AG04449 (cell line): ENCODE measurements at regions not wholly inside any gene's neighbourhood (a gene's known extent, or its start where the extent isn't known, plus 50 kb on each side); places are given as distances from the start of the nearest gene placed in this dataset.

ENCODE experiments used
- CTCF ChIA-PET: fragments of 350-600 bp; formaldehyde crosslinking; extraction: SDS; loops from one replicate; lab custom pipeline; 2021; ENCODE audit warnings: antibody characterized with exemption; lab: Yijun Ruan, JAX
- POLR2A ChIA-PET: fragments of 400-600, 350-600 bp; formaldehyde crosslinking; extraction: SDS; loops from one replicate; lab custom pipeline; 2020; ENCODE audit warnings: antibody characterized with exemption, inconsistent platforms; lab: Yijun Ruan, JAX
- DNase-seq: peaks from one replicate; pipeline ENCODE4 v3.0.0-alpha.2; 2010; ENCODE audit warnings: low read depth, low spot score
- H3K4me3 ChIP-seq: 2 replicates; pipeline ENCODE4 v1.5.1; 2011; ENCODE audit warnings: low read depth, mild to moderate bottlenecking, control low read depth, low read length
- TF ChIP-seq, protein P1 (sequence below): IDR thresholded peaks from one replicate; pipeline ENCODE4 v1.5.1; 2011; ENCODE audit warnings: mild to moderate bottlenecking, moderate library complexity, low read length, control low read depth, inconsistent platforms; ENCODE audit not compliant: insufficient read depth; ENCODE audit errors: missing control alignments

GRCh38 chr12:33562401-33562800 lies 122.8 kb upstream of the SYT10 start:
- TF ChIP-seq, protein P1, sequence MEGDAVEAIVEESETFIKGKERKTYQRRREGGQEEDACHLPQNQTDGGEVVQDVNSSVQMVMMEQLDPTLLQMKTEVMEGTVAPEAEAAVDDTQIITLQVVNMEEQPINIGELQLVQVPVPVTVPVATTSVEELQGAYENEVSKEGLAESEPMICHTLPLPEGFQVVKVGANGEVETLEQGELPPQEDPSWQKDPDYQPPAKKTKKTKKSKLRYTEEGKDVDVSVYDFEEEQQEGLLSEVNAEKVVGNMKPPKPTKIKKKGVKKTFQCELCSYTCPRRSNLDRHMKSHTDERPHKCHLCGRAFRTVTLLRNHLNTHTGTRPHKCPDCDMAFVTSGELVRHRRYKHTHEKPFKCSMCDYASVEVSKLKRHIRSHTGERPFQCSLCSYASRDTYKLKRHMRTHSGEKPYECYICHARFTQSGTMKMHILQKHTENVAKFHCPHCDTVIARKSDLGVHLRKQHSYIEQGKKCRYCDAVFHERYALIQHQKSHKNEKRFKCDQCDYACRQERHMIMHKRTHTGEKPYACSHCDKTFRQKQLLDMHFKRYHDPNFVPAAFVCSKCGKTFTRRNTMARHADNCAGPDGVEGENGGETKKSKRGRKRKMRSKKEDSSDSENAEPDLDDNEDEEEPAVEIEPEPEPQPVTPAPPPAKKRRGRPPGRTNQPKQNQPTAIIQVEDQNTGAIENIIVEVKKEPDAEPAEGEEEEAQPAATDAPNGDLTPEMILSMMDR, result no peak
- ChIA-PET CTCF (no interaction called here), POLR2A (no interaction called here)
- H3K4me3 ChIP-seq, result no peak overlapping the region
- no peak for DNase-seq

DNA sequence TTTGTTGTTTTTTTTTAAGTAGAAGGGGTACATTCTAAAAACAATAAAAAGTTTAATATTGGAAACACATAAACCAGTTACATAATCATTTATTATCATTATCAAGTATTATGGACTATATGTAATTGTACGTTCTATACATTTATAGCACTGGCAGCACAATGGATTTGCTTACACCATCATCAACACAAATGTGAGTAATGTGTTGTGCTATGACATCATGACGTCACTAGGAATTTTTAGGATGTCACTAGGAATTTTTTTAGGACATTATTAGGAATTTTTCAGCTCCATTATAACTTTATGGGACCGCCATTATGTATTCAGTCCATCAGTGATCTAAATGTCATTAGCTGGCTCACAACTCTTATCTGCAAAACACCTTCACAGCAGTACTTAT lies 126.8 kb upstream of the SYT10 start:
- CTCF ChIA-PET, result no interaction called here
- no peak for DNase-seq
- TF ChIP-seq, protein P1, result no peak
- no peak overlapping the region for H3K4me3 ChIP-seq
- POLR2A ChIA-PET, result no interaction called here

DNA sequence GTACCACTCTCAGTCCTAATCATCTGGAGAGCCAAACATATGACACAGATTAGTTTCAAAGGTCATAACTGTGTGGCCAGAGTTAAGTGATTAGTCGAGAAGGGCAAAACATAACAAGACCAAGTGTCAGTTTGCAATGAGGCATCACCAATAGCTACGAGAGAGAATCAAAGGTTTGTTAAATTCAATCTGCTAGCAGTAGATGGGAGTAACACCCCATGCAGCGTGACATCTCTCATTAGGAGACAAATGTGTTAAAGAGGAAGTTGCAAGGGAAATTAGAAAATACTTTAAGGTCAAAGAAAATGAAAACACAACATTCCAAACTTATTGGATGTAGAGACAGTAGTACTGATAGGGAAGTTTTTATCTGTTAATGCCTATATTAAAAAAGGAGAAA lies 135.7 kb upstream of the SYT10 start:
- H3K4me3 ChIP-seq, result no peak overlapping the region
- POLR2A ChIA-PET, result no interaction called here
- CTCF ChIA-PET, result no interaction called here
- DNase-seq, result no peak
- TF ChIP-seq, protein P1, result no peak

DNA sequence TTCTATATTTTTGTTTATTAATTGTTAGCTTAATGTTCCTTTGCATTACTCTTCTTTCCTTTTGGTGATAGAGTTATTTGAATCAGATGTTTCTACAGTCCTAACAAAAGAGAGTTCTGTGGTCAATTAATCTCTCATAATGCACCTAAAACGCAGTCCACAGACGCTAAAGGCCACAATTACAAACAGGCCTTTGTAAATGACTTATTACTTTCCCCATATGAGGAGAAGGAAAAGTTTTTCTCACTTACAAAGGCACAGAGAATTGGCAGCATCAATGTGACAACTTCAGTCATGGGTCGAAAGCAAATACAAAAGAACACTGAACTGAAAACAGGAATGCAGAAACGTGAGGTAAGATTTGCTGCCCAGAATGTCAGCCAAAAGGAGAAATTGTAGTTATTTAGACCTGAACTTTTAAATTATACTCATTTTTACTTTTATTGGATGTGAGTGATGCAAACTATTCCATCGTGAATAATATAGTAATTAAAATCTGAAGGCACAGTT lies 142.0 kb upstream of the SYT10 start:
- DNase-seq, result no peak
- H3K4me3 ChIP-seq, result no peak overlapping the region
- CTCF ChIA-PET, result no interaction called here
- TF ChIP-seq, protein P1, result no peak
- POLR2A ChIA-PET, result no interaction called here

GRCh38 chr12:33586576-33586975 lies 147.0 kb upstream of the SYT10 start:
- no peak for DNase-seq
- H3K4me3 ChIP-seq, result no peak overlapping the region
- TF ChIP-seq, protein P1, result no peak
- CTCF ChIA-PET, result no interaction called here
- POLR2A ChIA-PET, result no interaction called here

GRCh38 chr12:33587354-33587753 lies 147.7 kb upstream of the SYT10 start:
- CTCF ChIA-PET, result no interaction called here
- POLR2A ChIA-PET, result no interaction called here
- DNase-seq, result no peak
- H3K4me3 ChIP-seq, result no peak overlapping the region
- TF ChIP-seq, protein P1, result no peak
